ENCODE measurements at regions not wholly inside any gene's neighbourhood (a gene's known extent, or its start where the extent isn't known, plus 50 kb on each side); places are given as distances from the start of the nearest gene placed in this dataset.
"Not testable (repeated sequence)": the region's sequence is repeated elsewhere in the genome, so short reads cannot be mapped to it uniquely, and the experiment has no call there.

GRCh38 chr20:30910937-30911725 lies 346.3 kb upstream of the DEFB115 start:
- Mint-ChIP-seq H3K4me1 (no peaks in the 10 kb centered on the region), H3K27me3 (peaks cover 13% of the 10 kb centered on the region), H3K36me3 (ENCODE audit: low read depth) (peaks cover 9% of the 10 kb centered on the region), H3K9me3 (ENCODE audit: low read depth) (peaks cover 29% of the 10 kb centered on the region), H3K4me3 (no peak overlapping the region), H3K27ac (no peak overlapping the region)
- ATAC-seq (no peak), DNase-seq (no peak)
- CTCF ChIA-PET = no interaction called here
- POLR2A ChIA-PET = no interaction called here
- intact Hi-C loops (cut with DNase I, micrococcal nuclease) = no loop called here

GRCh38 chr20:30911832-30912660 lies 345.4 kb upstream of the DEFB115 start:
- H3K27ac Mint-ChIP-seq; ATAC-seq; H3K4me1 Mint-ChIP-seq; CTCF ChIA-PET; POLR2A ChIA-PET; H3K36me3 Mint-ChIP-seq (ENCODE audit: low read depth); H3K4me3 Mint-ChIP-seq; DNase-seq; intact Hi-C loops (cut with DNase I, micrococcal nuclease): not testable (repeated sequence)
- Mint-ChIP-seq H3K27me3 (peaks cover 13% of the 10 kb centered on the region), H3K9me3 (ENCODE audit: low read depth) (peaks cover 27% of the 10 kb centered on the region)

DNA sequence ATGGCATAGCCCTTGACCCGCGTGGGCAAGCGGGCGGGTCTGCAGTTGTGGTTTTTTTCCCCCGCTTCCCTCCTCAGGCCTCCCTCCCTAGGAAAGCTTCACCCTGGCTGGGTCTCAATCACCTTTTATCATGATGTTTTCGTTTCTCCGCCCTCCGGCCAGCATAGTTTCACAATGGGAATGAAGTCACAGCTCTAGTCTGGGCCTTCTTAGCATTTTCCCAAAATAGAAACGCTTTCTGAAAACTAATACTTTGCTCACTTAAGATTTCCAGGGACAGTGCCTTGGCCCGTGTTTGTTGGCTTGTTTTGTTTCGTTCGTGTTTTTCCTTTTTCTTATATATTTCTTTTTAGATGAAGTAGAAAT lies 344.8 kb upstream of the DEFB115 start:
- H3K4me1 Mint-ChIP-seq; DNase-seq; H3K36me3 Mint-ChIP-seq (ENCODE audit: low read depth); H3K27ac Mint-ChIP-seq; POLR2A ChIA-PET; intact Hi-C loops (cut with DNase I, micrococcal nuclease); CTCF ChIA-PET; H3K4me3 Mint-ChIP-seq; ATAC-seq: not testable (repeated sequence)
- Mint-ChIP-seq H3K9me3 (ENCODE audit: low read depth) (peaks cover 25% of the 10 kb centered on the region), H3K27me3 (peaks cover 13% of the 10 kb centered on the region)

DNA sequence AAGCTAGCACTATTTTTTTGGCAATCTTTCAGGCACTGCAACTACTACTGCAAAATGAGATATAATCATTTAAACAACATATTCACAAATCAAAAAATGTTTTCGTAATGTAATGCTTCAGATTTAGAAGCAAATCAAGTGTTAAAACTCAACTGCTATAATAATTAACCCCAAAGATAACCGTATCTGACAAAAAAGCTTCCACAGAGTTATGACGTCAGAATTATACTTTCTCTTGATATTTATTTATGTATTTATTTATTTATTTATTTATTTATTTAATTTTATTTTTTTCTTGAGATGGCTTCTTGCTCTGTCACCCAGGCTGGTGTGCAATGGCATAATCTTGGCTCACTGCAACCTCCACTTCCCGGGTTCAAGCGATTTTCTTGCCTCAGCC lies 341.1 kb upstream of the DEFB115 start:
- DNase-seq; H3K4me3 Mint-ChIP-seq; CTCF ChIA-PET; H3K27ac Mint-ChIP-seq; H3K9me3 Mint-ChIP-seq (ENCODE audit: low read depth); H3K36me3 Mint-ChIP-seq (ENCODE audit: low read depth); ATAC-seq; H3K4me1 Mint-ChIP-seq; intact Hi-C loops (cut with DNase I, micrococcal nuclease); POLR2A ChIA-PET: not testable (repeated sequence)
- peaks cover 11% of the 10 kb centered on the region for H3K27me3 Mint-ChIP-seq

DNA sequence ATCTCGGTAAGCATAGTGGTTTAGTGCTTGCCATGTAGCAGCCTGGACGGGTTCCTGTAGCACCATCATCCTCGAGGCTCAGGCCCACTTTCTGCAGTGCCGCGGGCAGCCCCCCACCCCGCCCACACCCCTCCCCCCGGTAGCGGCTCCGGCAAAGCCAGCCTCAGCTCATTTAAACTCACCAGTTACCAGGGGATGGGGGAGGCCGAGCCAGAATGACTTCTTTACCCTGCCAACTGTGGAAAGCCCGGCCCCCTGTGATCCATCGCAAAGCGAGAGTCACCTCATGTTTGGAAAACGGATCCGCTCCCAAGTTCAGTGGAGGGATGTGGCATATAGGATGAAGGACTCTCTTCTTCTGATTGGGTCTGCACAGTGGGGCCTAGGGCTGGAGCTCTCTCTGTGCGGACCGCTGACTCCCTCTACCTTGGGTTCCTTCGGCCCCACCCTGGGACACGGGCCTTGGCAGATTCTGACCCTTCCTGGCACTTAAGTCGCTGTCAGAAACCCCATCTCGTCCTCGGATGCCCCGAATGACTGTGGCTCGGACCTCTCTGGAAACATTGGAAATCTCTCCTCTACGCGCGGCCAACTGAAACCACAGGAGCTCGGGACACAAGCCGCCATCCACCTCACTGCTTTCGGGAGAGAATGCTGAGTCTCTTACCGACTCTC lies 337.8 kb upstream of the DEFB115 start:
- CTCF ChIA-PET = no interaction called here

DNA sequence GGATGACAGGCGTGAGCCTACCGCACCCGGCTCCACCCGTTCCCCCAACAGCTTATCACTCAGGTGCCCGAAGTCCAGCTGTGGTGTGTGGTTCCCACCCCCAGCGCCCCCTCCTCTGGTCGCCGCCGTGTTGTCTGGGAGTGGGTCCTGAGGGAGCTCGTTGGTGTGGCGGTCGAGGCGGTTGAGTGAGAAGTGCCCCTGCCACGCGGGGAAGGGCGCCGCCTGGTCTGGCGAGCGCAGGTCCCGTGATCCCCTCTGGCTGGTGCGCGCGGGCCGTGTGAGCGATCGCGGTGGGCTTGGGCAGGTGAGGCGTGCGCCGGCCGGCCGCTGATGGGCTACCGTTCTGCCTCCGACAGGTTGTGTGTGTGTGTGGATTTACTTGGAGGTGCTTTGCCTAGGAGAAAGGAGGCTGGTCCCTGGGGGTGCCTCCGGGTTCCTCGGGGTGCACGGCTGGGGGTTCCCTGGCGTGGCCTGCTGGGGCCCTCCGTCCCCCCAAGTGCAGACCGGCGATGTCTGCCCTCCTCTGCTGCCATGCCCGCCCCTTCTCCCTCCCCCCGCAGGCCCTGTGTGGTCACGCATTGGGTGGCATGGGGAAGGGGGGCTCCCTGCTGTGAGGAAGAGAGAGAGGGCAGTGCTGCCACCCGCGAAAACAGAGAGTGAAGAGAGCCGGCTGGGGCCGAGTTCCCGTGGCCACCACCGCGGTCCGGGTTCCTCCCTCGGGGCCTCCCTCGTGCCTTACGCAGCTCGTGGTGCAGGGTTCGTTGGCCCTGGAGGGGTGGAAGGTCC lies 336.0 kb upstream of the DEFB115 start:
- Mint-ChIP-seq H3K27ac (no peak overlapping the region), H3K27me3 (no peaks in the 10 kb centered on the region), H3K9me3 (ENCODE audit: low read depth) (peaks cover 21% of the 10 kb centered on the region), H3K36me3 (ENCODE audit: low read depth) (peaks cover 7% of the 10 kb centered on the region), H3K4me1 (no peaks in the 10 kb centered on the region), H3K4me3 (no peak overlapping the region)
- DNase-seq (no peak), ATAC-seq (no peak)
- ChIA-PET POLR2A (no interaction called here), CTCF (no interaction called here)
- intact Hi-C loops (cut with DNase I, micrococcal nuclease) = no loop called here

More for the DNA sequence above, 337.8 kb upstream of the DEFB115 start:
- ATAC-seq (no peak), DNase-seq (no peak)
- H3K36me3 Mint-ChIP-seq (ENCODE audit: low read depth) = no peaks in the 10 kb centered on the region
- no peaks in the 10 kb centered on the region for H3K4me1 Mint-ChIP-seq
- peaks cover 7% of the 10 kb centered on the region for H3K9me3 Mint-ChIP-seq (ENCODE audit: low read depth)
- H3K27ac Mint-ChIP-seq = no peak overlapping the region
- intact Hi-C loops (cut with DNase I, micrococcal nuclease) = no loop called here
- no peaks in the 10 kb centered on the region for H3K27me3 Mint-ChIP-seq
- POLR2A ChIA-PET = no interaction called here
- H3K4me3 Mint-ChIP-seq = no peak overlapping the region

- Mint-ChIP-seq H3K36me3 (ENCODE audit: low read depth) (peaks cover 7% of the 10 kb centered on the region), H3K9me3 (ENCODE audit: low read depth) (peaks cover 24% of the 10 kb centered on the region), H3K4me1 (no peaks in the 10 kb centered on the region), H3K4me3 (no peak overlapping the region), H3K27me3 (no peaks in the 10 kb centered on the region), H3K27ac (no peak overlapping the region)
- DNase-seq (no peak), ATAC-seq (no peak)
- intact Hi-C loops (cut with DNase I, micrococcal nuclease) = no loop called here
- CTCF ChIA-PET = no interaction called here
- POLR2A ChIA-PET = no interaction called here
Observed at GRCh38 chr20:30922129-30922528, 335.3 kb upstream of the DEFB115 start.

- Mint-ChIP-seq H3K4me3 (no peak overlapping the region), H3K27ac (no peak overlapping the region), H3K27me3 (no peaks in the 10 kb centered on the region), H3K4me1 (no peaks in the 10 kb centered on the region), H3K36me3 (ENCODE audit: low read depth) (no peaks in the 10 kb centered on the region), H3K9me3 (ENCODE audit: low read depth) (peaks cover 14% of the 10 kb centered on the region)
- ChIA-PET CTCF (no interaction called here), POLR2A (no interaction called here)
- ATAC-seq (no peak), DNase-seq (no peak)
- intact Hi-C loops (cut with DNase I, micrococcal nuclease) = no loop called here
Observed at GRCh38 chr20:30937790-30938189, 319.7 kb upstream of the DEFB115 start.

DNA sequence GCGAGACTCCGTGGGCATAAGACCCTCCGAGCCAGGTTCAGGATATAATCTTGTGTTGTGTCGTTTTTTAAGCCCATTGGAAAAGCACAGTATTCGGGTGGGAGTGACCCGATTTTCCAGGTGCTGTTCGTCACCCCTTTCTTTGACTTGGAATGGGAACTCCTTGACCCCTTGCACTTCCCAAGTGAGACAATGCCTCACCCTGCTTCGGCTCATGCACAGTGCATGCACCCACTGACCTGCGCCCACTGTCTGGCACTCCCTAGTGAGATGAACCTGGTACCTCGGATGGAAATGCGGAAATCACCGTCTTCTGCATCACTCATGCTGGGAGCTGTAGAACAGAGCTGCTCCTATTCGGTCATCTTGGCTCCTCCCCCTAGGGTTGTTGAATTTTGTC lies 307.7 kb upstream of the DEFB115 start:
- intact Hi-C loops (cut with DNase I, micrococcal nuclease) = no loop called here
- DNase-seq (no peak), ATAC-seq (no peak)
- no peak overlapping the region for H3K27ac Mint-ChIP-seq
- no peaks in the 10 kb centered on the region for H3K4me1 Mint-ChIP-seq
- ChIA-PET POLR2A (no interaction called here), CTCF (no interaction called here)
- no peak overlapping the region for H3K4me3 Mint-ChIP-seq
- peaks cover 2% of the 10 kb centered on the region for H3K9me3 Mint-ChIP-seq (ENCODE audit: low read depth)
- no peaks in the 10 kb centered on the region for H3K27me3 Mint-ChIP-seq
- H3K36me3 Mint-ChIP-seq (ENCODE audit: low read depth) = no peaks in the 10 kb centered on the region

DNA sequence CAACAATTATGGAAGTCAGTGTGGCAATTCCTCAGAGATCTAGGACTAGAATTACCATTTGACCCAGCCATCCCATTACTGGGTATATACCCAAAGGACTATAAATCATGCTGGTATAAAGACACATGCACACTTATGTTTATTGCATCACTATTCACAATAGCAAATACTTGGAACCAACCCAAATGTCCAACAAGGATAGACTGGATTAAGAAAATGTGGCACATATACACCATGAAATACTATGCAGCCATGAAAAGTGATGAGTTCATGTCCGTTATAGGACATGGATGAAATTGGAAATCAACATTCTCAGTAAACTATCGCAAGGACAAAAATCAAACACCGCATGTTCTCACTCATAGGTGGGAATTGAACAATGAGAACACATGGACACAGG lies 306.4 kb upstream of the DEFB115 start:
- H3K27ac Mint-ChIP-seq; ATAC-seq; POLR2A ChIA-PET; H3K4me1 Mint-ChIP-seq; intact Hi-C loops (cut with DNase I, micrococcal nuclease); H3K4me3 Mint-ChIP-seq; CTCF ChIA-PET; H3K27me3 Mint-ChIP-seq; H3K9me3 Mint-ChIP-seq (ENCODE audit: low read depth); H3K36me3 Mint-ChIP-seq (ENCODE audit: low read depth); DNase-seq: not testable (repeated sequence)

GRCh38 chr20:30956649-30957048 lies 300.8 kb upstream of the DEFB115 start:
- peaks cover 11% of the 10 kb centered on the region for H3K9me3 Mint-ChIP-seq (ENCODE audit: low read depth)
- H3K27me3 Mint-ChIP-seq; POLR2A ChIA-PET; DNase-seq; H3K4me3 Mint-ChIP-seq; H3K36me3 Mint-ChIP-seq (ENCODE audit: low read depth); CTCF ChIA-PET; H3K4me1 Mint-ChIP-seq; intact Hi-C loops (cut with DNase I, micrococcal nuclease); H3K27ac Mint-ChIP-seq; ATAC-seq: not testable (repeated sequence)

All from activated CD4-positive, alpha-beta T cell treated with anti-CD3 and anti-CD28 coated beads for 36 hours (primary cell).